Muscle of leg (tissue), 3 donors: ENCODE measurements at regions not wholly inside any gene's neighbourhood (a gene's known extent, or its start where the extent isn't known, plus 50 kb on each side); places are given as distances from the start of the nearest gene placed in this dataset.

ENCODE experiments used
- DNase-seq: peaks from one replicate; pipeline ENCODE4 v3.0.0; 2013
- H3K27ac ChIP-seq: one replicate; pipeline ENCODE4 v1.5.1; 2013; ENCODE audit warnings: mild to moderate bottlenecking, low read length, control low read depth
- H3K27me3 ChIP-seq: one replicate; pipeline ENCODE4 v1.6.1; 2013; ENCODE audit warnings: low read length; ENCODE audit not compliant: control insufficient read depth, insufficient read depth
- H3K36me3 ChIP-seq: one replicate; pipeline ENCODE4 v1.6.1; 2013; ENCODE audit warnings: low read length; ENCODE audit not compliant: control insufficient read depth, insufficient read depth
- H3K4me1 ChIP-seq: one replicate; pipeline ENCODE4 v1.6.1; 2013; ENCODE audit warnings: low read length; ENCODE audit not compliant: control insufficient read depth, insufficient read depth
- H3K4me3 ChIP-seq: one replicate; pipeline ENCODE4 v1.5.1; 2013; ENCODE audit warnings: low read length, control low read depth
- H3K9me3 ChIP-seq: replicated peaks from 2 replicates; pipeline ENCODE4 v1.6.1; 2013; ENCODE audit warnings: low read depth, low read length; ENCODE audit not compliant: control insufficient read depth
- WGBS: methylation state at CpG from one replicate; pipeline ENCODE4 v1.1.5; 2013; ENCODE audit warnings: missing lambda C conversion rate; ENCODE audit not compliant: insufficient coverage; 5-methylcytosine and 5-hydroxymethylcytosine counted together

DNA sequence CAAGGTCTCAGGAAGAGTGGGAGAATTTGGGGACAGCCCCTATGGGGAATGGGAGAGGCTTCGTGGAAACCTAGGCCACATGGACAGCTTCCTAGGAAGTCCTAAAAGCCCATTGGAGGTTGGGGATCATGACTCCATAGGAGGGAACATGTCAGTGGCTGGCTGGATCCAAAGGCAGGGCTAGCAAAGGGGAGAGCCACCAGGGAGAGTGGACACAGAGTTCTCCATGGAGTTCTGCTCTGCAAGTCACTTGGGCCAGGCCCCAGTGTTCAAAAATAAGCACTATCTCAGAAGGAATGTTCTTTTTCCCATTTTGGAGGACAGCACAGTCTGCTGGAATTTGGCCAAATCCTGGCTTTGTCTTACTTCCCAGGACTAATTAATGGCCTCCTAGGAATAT lies 140.6 kb upstream of the RAD23B start:
- 60% methylated on average over 1 of the region's 1 CpG for WGBS
- H3K36me3 ChIP-seq, result no peaks in the 10 kb centered on the region
- H3K9me3 ChIP-seq, result no peaks in the 10 kb centered on the region
- H3K27ac ChIP-seq, result no peak overlapping the region
- H3K27me3 ChIP-seq, result no peaks in the 10 kb centered on the region
- H3K4me3 ChIP-seq, result no peak overlapping the region
- DNase-seq, result peak; percentile 27
- H3K4me1 ChIP-seq, result peaks cover 20% of the 10 kb centered on the region

DNA sequence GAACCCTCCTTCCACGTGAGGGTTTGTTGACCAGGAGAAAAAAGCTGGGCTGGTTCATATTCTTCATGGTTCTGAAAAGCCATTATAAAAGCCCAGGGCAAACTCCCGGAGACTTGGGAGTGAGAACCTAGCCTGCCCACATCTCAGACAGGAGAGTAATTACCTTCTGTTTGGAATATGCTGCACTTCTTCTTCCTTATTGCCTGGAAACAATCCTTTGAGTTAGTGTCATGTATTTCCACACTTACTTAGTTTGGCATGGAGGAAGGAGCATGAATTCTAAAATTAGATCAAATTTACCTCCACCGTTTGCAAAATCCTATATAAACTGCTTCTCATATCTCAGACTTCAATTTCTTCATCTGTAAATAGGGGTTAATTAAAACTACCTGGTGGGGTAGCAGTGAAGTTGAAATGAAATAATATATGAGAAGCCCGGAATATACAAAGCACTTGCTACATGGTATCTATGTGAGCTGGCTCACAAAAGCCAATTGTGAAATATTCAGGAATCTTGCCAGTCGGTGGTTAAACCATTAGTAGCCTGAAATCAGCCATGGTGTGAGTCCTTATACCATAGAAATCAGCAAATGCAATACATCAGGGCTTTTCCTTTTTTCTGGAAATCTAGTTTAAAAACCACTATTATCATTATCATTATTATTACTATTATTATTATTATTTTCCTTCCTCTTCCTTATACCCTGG lies 140.0 kb upstream of the RAD23B start:
- peak; percentile 27 for DNase-seq
- Histone ChIP-seq H3K4me1 (peaks cover 22% of the 10 kb centered on the region), H3K27ac (no peak overlapping the region), H3K4me3 (no peak overlapping the region), H3K9me3 (no peaks in the 10 kb centered on the region), H3K36me3 (no peaks in the 10 kb centered on the region), H3K27me3 (no peaks in the 10 kb centered on the region)
- WGBS, result 20% methylated on average over 1 of the region's 5 CpGs

DNA sequence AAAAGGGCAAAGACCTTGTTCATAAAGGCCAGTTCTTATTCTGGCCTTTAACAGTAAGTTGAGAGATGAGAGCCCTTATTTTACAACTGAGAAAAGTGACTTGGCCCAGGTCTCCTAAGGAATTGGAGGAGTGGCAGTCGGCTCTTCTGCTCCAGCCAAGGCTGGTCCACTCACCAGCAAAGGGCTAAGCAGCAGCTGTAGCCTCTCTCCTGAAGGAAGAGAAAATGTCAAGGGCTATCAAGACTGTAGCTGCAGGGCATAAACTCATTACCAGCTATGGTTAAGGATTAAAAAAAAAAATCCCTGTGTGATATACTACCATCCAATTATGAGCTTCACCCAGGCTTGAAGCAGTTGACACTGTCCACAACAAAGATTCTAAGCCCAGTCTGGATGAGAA lies 138.6 kb upstream of the RAD23B start:
- H3K4me3 ChIP-seq, result no peak overlapping the region
- DNase-seq, result no peak
- H3K27me3 ChIP-seq, result no peaks in the 10 kb centered on the region
- no peaks in the 10 kb centered on the region for H3K9me3 ChIP-seq
- WGBS, result 80% methylated on average over 1 of the region's 1 CpG
- H3K27ac ChIP-seq, result no peak overlapping the region
- H3K36me3 ChIP-seq, result no peaks in the 10 kb centered on the region
- H3K4me1 ChIP-seq, result peaks cover 9% of the 10 kb centered on the region

DNA sequence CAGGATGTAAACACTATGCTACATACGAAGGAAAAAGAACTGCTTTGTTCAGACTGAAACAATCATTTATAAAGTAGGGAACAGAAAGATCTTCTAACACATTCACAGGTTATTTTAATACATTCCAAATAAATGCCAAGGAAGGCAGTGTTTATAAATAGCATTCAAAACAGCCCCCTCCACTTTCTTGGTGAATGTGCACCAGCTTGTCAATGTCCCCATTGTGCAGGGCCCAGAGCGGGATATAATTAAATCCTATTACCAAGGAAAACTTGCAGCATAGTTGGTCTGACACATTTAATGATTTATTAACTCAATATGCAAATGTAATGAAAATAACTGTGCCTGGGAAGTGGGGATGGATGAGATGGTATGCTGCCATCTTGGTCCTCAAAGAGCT lies 135.9 kb upstream of the RAD23B start:
- Histone ChIP-seq H3K4me1 (peaks cover 9% of the 10 kb centered on the region), H3K36me3 (no peaks in the 10 kb centered on the region), H3K27ac (no peak overlapping the region), H3K27me3 (no peaks in the 10 kb centered on the region), H3K9me3 (no peaks in the 10 kb centered on the region), H3K4me3 (no peak overlapping the region)
- no peak for DNase-seq
- WGBS, result no CpG with 5 or more reads among the region's 2 CpGs

DNA sequence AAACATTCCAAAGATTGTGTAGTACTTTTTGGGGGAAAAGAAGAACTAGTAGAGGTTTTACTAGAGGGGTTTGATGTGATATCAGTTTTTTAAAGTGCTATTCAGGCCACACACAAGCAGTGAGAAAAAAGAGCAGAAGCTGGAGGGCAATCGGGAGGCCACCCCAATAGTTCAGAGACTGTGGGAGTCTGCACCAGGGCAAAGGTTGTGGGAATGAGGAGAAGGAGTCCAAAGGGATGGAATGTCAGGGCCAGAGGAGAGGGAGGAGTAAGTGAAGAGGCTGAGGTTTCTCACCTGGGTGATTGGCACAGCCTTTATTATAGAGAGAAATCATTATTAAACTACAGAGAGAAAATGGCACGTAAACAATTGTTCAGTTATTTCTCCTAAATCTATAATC lies 134.9 kb upstream of the RAD23B start:
- Histone ChIP-seq H3K4me3 (no peak overlapping the region), H3K9me3 (no peaks in the 10 kb centered on the region), H3K36me3 (no peaks in the 10 kb centered on the region), H3K4me1 (peaks cover 3% of the 10 kb centered on the region), H3K27me3 (no peaks in the 10 kb centered on the region), H3K27ac (no peak overlapping the region)
- WGBS, result 73% methylated on average over 1 of the region's 2 CpGs
- DNase-seq, result no peak

DNA sequence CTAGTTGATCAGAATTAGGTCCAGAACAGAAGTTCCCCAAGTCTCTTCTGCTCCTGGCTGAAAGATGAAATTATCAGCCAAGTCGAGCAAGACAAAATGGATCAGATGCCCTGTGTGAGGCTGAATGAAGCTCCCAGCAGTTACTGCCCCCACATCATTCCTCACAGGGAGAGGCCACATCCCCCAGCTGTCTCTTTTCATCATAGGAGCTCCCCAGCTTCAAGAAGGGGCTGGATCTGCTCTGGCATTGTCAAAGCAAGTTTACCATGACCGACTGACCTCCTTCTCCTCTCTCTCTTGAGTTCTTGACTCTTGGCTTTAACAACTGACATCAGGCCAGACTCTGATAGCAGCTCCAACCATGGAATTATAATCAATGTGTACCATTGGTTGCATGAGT lies 133.3 kb upstream of the RAD23B start:
- 100% methylated on average over 1 of the region's 2 CpGs for WGBS
- no peaks in the 10 kb centered on the region for H3K27me3 ChIP-seq
- DNase-seq, result no peak

DNA sequence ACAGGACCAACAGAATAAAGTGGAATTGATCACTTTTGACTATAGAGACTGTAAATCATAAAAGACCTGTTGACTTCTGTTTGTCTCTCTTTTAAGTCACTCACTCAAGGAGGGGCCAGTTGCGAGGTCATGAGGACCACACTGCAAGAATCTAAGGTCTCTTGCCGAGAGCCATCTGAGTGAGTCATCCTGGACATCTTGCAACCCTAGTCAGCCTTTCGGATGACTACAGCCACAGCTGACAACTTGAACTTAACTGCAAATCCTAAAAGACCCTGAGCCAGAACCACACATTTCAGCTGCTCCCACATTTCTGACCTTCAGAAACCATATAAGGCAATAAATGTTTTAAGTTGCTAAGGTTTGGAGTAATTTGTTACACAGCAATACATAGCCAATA lies 129.7 kb upstream of the RAD23B start:
- Histone ChIP-seq H3K27ac (no peak overlapping the region), H3K4me1 (no peaks in the 10 kb centered on the region), H3K9me3 (no peaks in the 10 kb centered on the region), H3K4me3 (no peak overlapping the region), H3K27me3 (no peaks in the 10 kb centered on the region), H3K36me3 (no peaks in the 10 kb centered on the region)
- no peak for DNase-seq
- WGBS, result 74% methylated on average over 2 of the region's 3 CpGs

More for the DNA sequence above, 133.3 kb upstream of the RAD23B start:
- Histone ChIP-seq H3K36me3 (no peaks in the 10 kb centered on the region), H3K4me3 (no peak overlapping the region), H3K4me1 (peaks cover 2% of the 10 kb centered on the region), H3K27ac (no peak overlapping the region), H3K9me3 (no peaks in the 10 kb centered on the region)

DNA sequence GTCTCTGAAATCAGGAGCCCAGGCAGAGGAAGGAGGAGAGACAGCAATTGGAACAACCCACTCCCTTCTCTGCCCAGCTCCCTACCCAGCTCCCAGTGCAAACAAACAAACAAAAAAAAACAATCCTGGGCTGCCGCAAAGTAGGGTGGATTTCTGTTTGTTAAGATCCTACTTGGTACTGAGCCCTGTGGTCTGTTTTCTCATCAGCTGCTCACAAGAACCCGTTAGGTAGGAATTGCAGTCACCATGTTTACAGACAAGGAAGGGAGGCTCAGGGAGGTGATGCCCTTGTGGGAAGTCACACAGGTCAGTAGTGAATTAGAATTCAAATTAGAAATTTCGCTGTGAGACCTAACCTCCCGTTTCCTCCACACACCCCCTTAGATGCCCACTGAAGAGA lies 128.8 kb upstream of the RAD23B start:
- Histone ChIP-seq H3K36me3 (no peaks in the 10 kb centered on the region), H3K4me3 (no peak overlapping the region), H3K27ac (no peak overlapping the region), H3K4me1 (no peaks in the 10 kb centered on the region), H3K9me3 (no peaks in the 10 kb centered on the region), H3K27me3 (no peaks in the 10 kb centered on the region)
- 60% methylated on average over 1 of the region's 4 CpGs for WGBS
- DNase-seq, result no peak

DNA sequence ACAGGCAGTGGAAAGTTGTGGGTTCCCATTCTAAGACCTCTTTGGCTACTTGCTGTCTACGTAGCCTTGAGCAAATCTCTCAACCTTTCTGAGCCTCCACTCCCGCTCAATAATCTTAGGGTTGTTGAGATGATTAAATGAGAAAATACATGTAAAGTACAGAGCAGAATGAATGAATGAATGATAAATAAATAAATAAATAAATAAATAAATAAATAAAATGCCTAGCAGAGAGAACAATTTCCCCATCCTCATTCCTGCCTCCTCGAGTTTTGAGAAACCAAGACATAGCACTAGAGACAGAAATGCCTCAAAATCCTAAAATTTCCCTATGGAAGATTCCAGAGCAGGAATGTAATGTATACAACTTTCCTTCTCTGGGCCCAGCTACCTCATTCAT lies 128.3 kb upstream of the RAD23B start:
- no peaks in the 10 kb centered on the region for H3K36me3 ChIP-seq
- no peak for DNase-seq
- no peaks in the 10 kb centered on the region for H3K9me3 ChIP-seq
- no peaks in the 10 kb centered on the region for H3K27me3 ChIP-seq
- WGBS, result no CpG with 5 or more reads among the region's 3 CpGs
- no peaks in the 10 kb centered on the region for H3K4me1 ChIP-seq
- no peak overlapping the region for H3K27ac ChIP-seq
- no peak overlapping the region for H3K4me3 ChIP-seq

DNA sequence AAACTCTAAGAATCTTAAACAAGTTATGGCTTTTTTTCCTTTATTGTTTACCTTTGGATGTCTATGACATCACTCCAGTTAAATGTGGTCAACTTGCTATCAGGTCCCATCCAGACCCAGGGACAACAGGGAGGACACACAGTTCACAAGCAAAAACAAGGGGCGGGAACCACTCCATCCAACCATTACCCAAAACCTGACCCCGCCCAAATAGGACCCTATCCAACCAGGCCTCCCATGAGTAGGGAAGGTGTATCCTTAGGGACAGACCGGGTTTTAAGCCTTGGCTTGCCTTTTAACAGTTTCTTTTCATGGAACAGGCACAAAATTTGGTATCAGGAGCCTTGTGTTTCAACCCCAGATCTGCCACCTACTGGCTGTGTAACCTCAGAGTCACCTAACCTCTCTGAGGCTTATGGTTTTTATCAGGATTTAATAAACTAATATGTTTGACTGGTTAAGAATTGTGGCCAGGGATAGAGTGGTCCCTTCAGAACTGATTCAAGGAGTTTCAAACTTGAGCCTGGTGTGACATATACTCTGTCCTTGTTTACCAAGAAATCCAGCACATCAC lies 127.7 kb upstream of the RAD23B start:
- no peaks in the 10 kb centered on the region for H3K27me3 ChIP-seq
- H3K36me3 ChIP-seq, result no peaks in the 10 kb centered on the region
- no peak for DNase-seq
- no peaks in the 10 kb centered on the region for H3K4me1 ChIP-seq
- H3K9me3 ChIP-seq, result no peaks in the 10 kb centered on the region
- no CpG with 5 or more reads among the region's 3 CpGs for WGBS
- H3K4me3 ChIP-seq, result no peak overlapping the region
- no peak overlapping the region for H3K27ac ChIP-seq

DNA sequence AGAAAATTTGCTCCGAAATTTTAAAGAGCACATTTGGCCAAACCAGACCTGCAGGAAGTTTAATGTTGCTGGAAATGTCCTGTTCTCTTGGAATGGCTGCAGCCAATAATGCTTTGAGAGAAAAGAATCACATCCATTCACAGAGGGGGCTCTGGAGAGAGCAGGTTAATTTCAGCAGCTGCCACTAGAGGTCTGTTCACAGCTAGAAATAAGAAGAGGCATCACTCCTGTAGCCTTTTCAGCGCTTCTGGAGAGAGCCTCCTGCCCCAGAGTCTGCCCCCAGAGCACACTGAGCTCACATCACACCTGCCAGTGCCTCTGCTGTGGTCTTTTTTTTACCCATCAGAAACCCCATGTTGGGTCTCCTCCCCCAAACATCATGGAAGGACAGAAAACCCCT lies 124.8 kb upstream of the RAD23B start:
- peaks cover 8% of the 10 kb centered on the region for H3K9me3 ChIP-seq
- H3K27me3 ChIP-seq, result no peaks in the 10 kb centered on the region
- no peak overlapping the region for H3K4me3 ChIP-seq
- H3K27ac ChIP-seq, result no peak overlapping the region
- WGBS, result no CpG with 5 or more reads among the region's 2 CpGs
- no peaks in the 10 kb centered on the region for H3K36me3 ChIP-seq
- peak; percentile 60 for DNase-seq
- H3K4me1 ChIP-seq, result no peaks in the 10 kb centered on the region
